GM21723 (cell line): ENCODE measurements at regions not wholly inside any gene's neighbourhood (a gene's known extent, or its start where the extent isn't known, plus 50 kb on each side); places are given as distances from the start of the nearest gene placed in this dataset.
"Not testable (repeated sequence)": the region's sequence is repeated elsewhere in the genome, so short reads cannot be mapped to it uniquely, and the experiment has no call there.

ENCODE experiments used
- ATAC-seq: cut with Tn5 transposase; IDR thresholded peaks from one replicate; pipeline ENCODE4 v1.9.1; 2021; ENCODE audit warnings: mild to moderate bottlenecking, moderate library complexity; ENCODE audit not compliant: unreplicated experiment

- ATAC-seq = no peak
Observed at GRCh38 chr7:145151676-145152075, 315.8 kb upstream of the TPK1 start.

GRCh38 chr7:145147865-145148264, 312.0 kb upstream of the TPK1 start:
- no peak for ATAC-seq

- no peak for ATAC-seq
Observed at GRCh38 chr7:145143685-145144084, 307.8 kb upstream of the TPK1 start.

GRCh38 chr7:145134377-145134776, 298.5 kb upstream of the TPK1 start:
- no peak for ATAC-seq

- ATAC-seq = no peak
Observed at GRCh38 chr7:145123502-145123901, 287.6 kb upstream of the TPK1 start.

- no peak for ATAC-seq
Observed at GRCh38 chr7:145106001-145106400, 270.1 kb upstream of the TPK1 start.

GRCh38 chr7:145105561-145105960, 269.7 kb upstream of the TPK1 start:
- ATAC-seq = no peak

- no peak for ATAC-seq
Observed at GRCh38 chr7:145104400-145104799, 268.5 kb upstream of the TPK1 start.

GRCh38 chr7:145102199-145102598, 266.3 kb upstream of the TPK1 start:
- not testable (repeated sequence) for ATAC-seq

- no peak for ATAC-seq
Observed at GRCh38 chr7:145092766-145093165, 256.9 kb upstream of the TPK1 start.

GRCh38 chr7:145088111-145088745, 252.4 kb upstream of the TPK1 start:
- ATAC-seq = no peak

GRCh38 chr7:145082366-145083161, 246.7 kb upstream of the TPK1 start:
- ATAC-seq = peak; percentile 55

GRCh38 chr7:145065473-145065872, 229.6 kb upstream of the TPK1 start:
- ATAC-seq = no peak

- no peak for ATAC-seq
Observed at GRCh38 chr7:145064114-145064513, 228.3 kb upstream of the TPK1 start.

- ATAC-seq = no peak
Observed at GRCh38 chr7:145053781-145054180, 217.9 kb upstream of the TPK1 start.

- no peak for ATAC-seq
Observed at GRCh38 chr7:145050415-145050814, 214.6 kb upstream of the TPK1 start.

GRCh38 chr7:145036604-145037405, 201.0 kb upstream of the TPK1 start:
- ATAC-seq = peak; percentile 91

GRCh38 chr7:145031162-145031561, 195.3 kb upstream of the TPK1 start:
- ATAC-seq = no peak

- ATAC-seq = no peak
Observed at GRCh38 chr7:145030754-145031153, 194.9 kb upstream of the TPK1 start.

- ATAC-seq = no peak
Observed at GRCh38 chr7:145020454-145020853, 184.6 kb upstream of the TPK1 start.

- no peak for ATAC-seq
Observed at GRCh38 chr7:145016068-145016467, 180.2 kb upstream of the TPK1 start.

- no peak for ATAC-seq
Observed at GRCh38 chr7:145009876-145010275, 174.0 kb upstream of the TPK1 start.
